PC-9 (cell line): ENCODE measurements at regions not wholly inside any gene's neighbourhood (a gene's known extent, or its start where the extent isn't known, plus 50 kb on each side); places are given as distances from the start of the nearest gene placed in this dataset.

ENCODE experiments used
- BruUV-seq: library from RNA; stranded (reverse); fragments of 400-500 nt; replicated peaks from 2 replicates; lab custom pipeline; 2021; lab: Mats Ljungman, UMichigan
- CTCF ChIA-PET: fragments of 300-600 bp; sonication (Branson Sonifier 250); formaldehyde crosslinking; loops from one replicate; lab custom pipeline; 2022; ENCODE audit warnings: antibody characterized with exemption; lab: Charles Lee
- POLR2A ChIA-PET: fragments of 300-600 bp; sonication (Branson Sonifier 250); formaldehyde crosslinking; loops from one replicate; lab custom pipeline; 2022; ENCODE audit warnings: antibody characterized with exemption; ENCODE audit not compliant: unreplicated experiment; lab: Charles Lee
- DNase-seq, 2 experiments: peaks; one replicate each; pipeline versions ENCODE4 v3.0.0 to v3.0.0-alpha.2; 2015 to 2022; ENCODE audit warnings: mixed read lengths in 1 of 2
- H2AFZ ChIP-seq: fragments of 200-600 bp; sonication (generic); 2 replicates; pipeline ENCODE4 v1.8.1; 2017; ENCODE audit warnings: antibody characterized with exemption
- H3F3A ChIP-seq: fragments of 200-600 bp; sonication (generic); 2 replicates; pipeline ENCODE4 v1.8.1; 2017; ENCODE audit warnings: antibody characterized with exemption, mild to moderate bottlenecking, low read depth; ENCODE audit not compliant: insufficient read depth
- H3K27ac ChIP-seq: fragments of 200-600 bp; sonication (generic); 2 replicates; pipeline ENCODE4 v1.6.1; 2016; ENCODE audit warnings: mixed run types
- H3K27me3 ChIP-seq: fragments of 200-600 bp; sonication (generic); 2 replicates; pipeline ENCODE4 v1.6.1; 2016; ENCODE audit warnings: low read depth, mixed run types; ENCODE audit not compliant: insufficient read depth
- H3K36me3 ChIP-seq: fragments of 200-600 bp; sonication (generic); 2 replicates; pipeline ENCODE4 v1.6.1; 2016; ENCODE audit warnings: low read depth, mixed run types
- H3K4me1 ChIP-seq: fragments of 200-600 bp; sonication (generic); replicated peaks from 2 replicates; pipeline ENCODE4 v1.6.1; 2016; ENCODE audit warnings: mixed run types; ENCODE audit not compliant: insufficient read depth
- H3K4me2 ChIP-seq: fragments of 200-600 bp; sonication (generic); 2 replicates; pipeline ENCODE4 v1.6.1; 2017; ENCODE audit warnings: mixed run types
- H3K4me3 ChIP-seq: fragments of 200-600 bp; sonication (generic); 2 replicates; pipeline ENCODE4 v1.6.1; 2016; ENCODE audit warnings: mixed run types
- H3K79me2 ChIP-seq: fragments of 200-600 bp; sonication (generic); 2 replicates; pipeline ENCODE4 v1.6.1; 2017; ENCODE audit warnings: low read depth, mixed run types
- H3K9me2 ChIP-seq: fragments of 200-600 bp; sonication (generic); 2 replicates; pipeline ENCODE4 v1.8.1; 2017; ENCODE audit warnings: mild to moderate bottlenecking; ENCODE audit not compliant: insufficient read depth
- H3K9me3 ChIP-seq: fragments of 200-600 bp; sonication (generic); 2 replicates; pipeline ENCODE4 v1.8.1; 2016; ENCODE audit warnings: low read depth; ENCODE audit not compliant: insufficient read depth
- H4K20me1 ChIP-seq: fragments of 200-600 bp; sonication (generic); 2 replicates; pipeline ENCODE4 v1.8.1; 2017; ENCODE audit not compliant: insufficient read depth
- CTCF ChIP-seq: fragments of 200-600 bp; sonication (generic); conservative IDR thresholded peaks from 2 replicates; pipeline ENCODE4 v1.6.1; 2017; ENCODE audit warnings: mixed run types, antibody characterized with exemption, mild to moderate bottlenecking, moderate library complexity
- EZH2 ChIP-seq: fragments of 200-600 bp; sonication (generic); IDR thresholded peaks from 2 replicates; pipeline ENCODE4 v1.8.0; 2017; ENCODE audit warnings: antibody characterized with exemption, low read depth
- intact Hi-C: fragments of 100-400 bp; cut with micrococcal nuclease; formaldehyde crosslinking; loops from one replicate; pipeline ENCODE4 v1.10.0; 2022; ENCODE audit not compliant: unreplicated experiment

GRCh38 chr11:71133946-71134345, 118.4 kb downstream of the SHANK2 start:
- no peak for DNase-seq
- no peak overlapping the region for H2AFZ ChIP-seq
- H3K9me2 ChIP-seq, result no peaks in the 10 kb centered on the region
- BruUV-seq, result no TSS peak
- no peak overlapping the region for H3K27ac ChIP-seq
- H3K4me1 ChIP-seq, result no peaks in the 10 kb centered on the region
- peaks cover 4% of the 10 kb centered on the region; the same call in 1 of the 2 replicates for H4K20me1 ChIP-seq
- no peaks in the 10 kb centered on the region for H3K9me3 ChIP-seq
- H3K4me3 ChIP-seq, result no peak overlapping the region
- ChIA-PET CTCF (no interaction called here), POLR2A (no interaction called here)
- intact Hi-C loops, result no loop called here
- no peaks in the 10 kb centered on the region for H3F3A ChIP-seq
- no peak for TF ChIP-seq CTCF
- no peak for TF ChIP-seq EZH2
- H3K36me3 ChIP-seq, result no peaks in the 10 kb centered on the region
- H3K79me2 ChIP-seq, result no peaks in the 10 kb centered on the region
- H3K27me3 ChIP-seq, result no peaks in the 10 kb centered on the region
- H3K4me2 ChIP-seq, result no peak overlapping the region

GRCh38 chr11:71131861-71132260, 120.5 kb downstream of the SHANK2 start:
- intact Hi-C loops, result no loop called here
- H3K27ac ChIP-seq, result no peak overlapping the region
- POLR2A ChIA-PET, result no interaction called here

GRCh38 chr11:71130106-71130505, 122.3 kb downstream of the SHANK2 start:
- Histone ChIP-seq H2AFZ (no peak overlapping the region), H3K4me1 (no peaks in the 10 kb centered on the region), H3K79me2 (no peaks in the 10 kb centered on the region), H3K27ac (no peak overlapping the region), H3K27me3 (no peaks in the 10 kb centered on the region), H3K9me3 (no peaks in the 10 kb centered on the region), H3K36me3 (no peaks in the 10 kb centered on the region), H3K4me3 (no peak overlapping the region), H3F3A (no peaks in the 10 kb centered on the region), H3K9me2 (no peaks in the 10 kb centered on the region), H4K20me1 (no peaks in the 10 kb centered on the region), H3K4me2 (no peak overlapping the region)
- CTCF ChIA-PET, result no interaction called here
- TF ChIP-seq EZH2 (no peak), CTCF (no peak)
- POLR2A ChIA-PET, result no interaction called here
- BruUV-seq, result no TSS peak
- intact Hi-C loops, result no loop called here
- no peak for DNase-seq

More at GRCh38 chr11:71131861-71132260, 120.5 kb downstream of the SHANK2 start:
- no peaks in the 10 kb centered on the region for H3K4me1 ChIP-seq
- H3F3A ChIP-seq, result no peaks in the 10 kb centered on the region
- H3K36me3 ChIP-seq, result no peaks in the 10 kb centered on the region
- no peak overlapping the region for H3K4me3 ChIP-seq
- H3K79me2 ChIP-seq, result no peaks in the 10 kb centered on the region
- DNase-seq, result no peak
- no peak overlapping the region for H2AFZ ChIP-seq
- no peaks in the 10 kb centered on the region for H3K9me3 ChIP-seq
- CTCF ChIA-PET, result no interaction called here
- H3K9me2 ChIP-seq, result no peaks in the 10 kb centered on the region
- no peak for TF ChIP-seq CTCF
- no peak for TF ChIP-seq EZH2
- H4K20me1 ChIP-seq, result peaks cover 4% of the 10 kb centered on the region; the same call in 1 of the 2 replicates
- no peaks in the 10 kb centered on the region for H3K27me3 ChIP-seq
- no TSS peak for BruUV-seq
- no peak overlapping the region for H3K4me2 ChIP-seq
